SK-N-SH (cell line): ENCODE measurements at regions not wholly inside any gene's neighbourhood (a gene's known extent, or its start where the extent isn't known, plus 50 kb on each side); places are given as distances from the start of the nearest gene placed in this dataset.

Source experiments
- CHD2 ChIP-seq: fragments of 150-350 bp; IDR thresholded peaks from 2 replicates; pipeline ENCODE4 v1.6.1; 2018; ENCODE audit warnings: low read length; ENCODE audit not compliant: partially characterized antibody
- CTCF ChIP-seq: fragments of 200-600 bp; sonication (generic); IDR thresholded peaks from 2 replicates; pipeline ENCODE4 v1.6.1; 2017; ENCODE audit warnings: antibody characterized with exemption, mild to moderate bottlenecking, moderate library complexity
- EZH2phosphoT487 ChIP-seq: fragments of 200-600 bp; sonication (generic); IDR thresholded peaks from 2 replicates; pipeline ENCODE4 v1.6.1; 2017; ENCODE audit warnings: low read depth, mixed run types, mild to moderate bottlenecking, antibody characterized with exemption, moderate library complexity, borderline replicate concordance
- FOXJ3 ChIP-seq: sonication (generic); formaldehyde crosslinking; IDR thresholded peaks from 2 replicates; pipeline ENCODE4 v1.5.1; 2020; ENCODE audit warnings: mild to moderate bottlenecking, missing genetic modification reagents
- MXI1 ChIP-seq: IDR thresholded peaks from 2 replicates; pipeline ENCODE4 v1.6.1; 2012; ENCODE audit warnings: mild to moderate bottlenecking, low read depth, low read length, improper control_type of control experiment
- PBX3 ChIP-seq: IDR thresholded peaks from 2 replicates; pipeline ENCODE4; 2012
- POLR2AphosphoS5 ChIP-seq: IDR thresholded peaks from 2 replicates; pipeline ENCODE4 v1.6.1; 2012; ENCODE audit warnings: low read depth, low read length
- RCOR1 ChIP-seq: fragments of 150-350 bp; IDR thresholded peaks from 2 replicates; pipeline ENCODE4 v1.6.1; 2017; ENCODE audit warnings: antibody characterized with exemption, low read length
- RFX5 ChIP-seq: IDR thresholded peaks from 2 replicates; pipeline ENCODE4 v1.6.1; 2012; ENCODE audit warnings: mild to moderate bottlenecking, improper control_type of control experiment, low read length
- RXRA ChIP-seq: IDR thresholded peaks from 2 replicates; pipeline ENCODE4 v1.4.0; 2012; ENCODE audit warnings: low read depth, mild to moderate bottlenecking, borderline replicate concordance
- SIN3A ChIP-seq: IDR thresholded peaks from 2 replicates; pipeline ENCODE4 v1.6.1; 2012; ENCODE audit warnings: low read depth, mild to moderate bottlenecking, low read length, moderate library complexity, borderline replicate concordance
- SMC3 ChIP-seq: IDR thresholded peaks from 2 replicates; pipeline ENCODE4 v1.6.1; 2012; ENCODE audit warnings: low read depth, low read length, improper control_type of control experiment
- TAF1 ChIP-seq: IDR thresholded peaks from 2 replicates; pipeline ENCODE4 v1.6.1; 2012; ENCODE audit warnings: low read depth, mild to moderate bottlenecking, low read length, moderate library complexity, borderline replicate concordance
- USF2 ChIP-seq: fragments of 150-350 bp; IDR thresholded peaks from 2 replicates; pipeline ENCODE4 v1.6.1; 2017; ENCODE audit warnings: antibody characterized with exemption, low read length, low read depth, borderline replicate concordance

GRCh38 chrX:115901241-115901640 is 269.3 kb upstream of the AGTR2 start:
- TF ChIP-seq MXI1 (no peak), CTCF (no peak), SIN3A (no peak), TAF1 (no peak), CHD2 (no peak), RXRA (no peak), FOXJ3 (CRISPR knock-in tag) (no peak), RFX5 (no peak), RCOR1 (no peak), SMC3 (no peak), POLR2AphosphoS5 (no peak), EZH2phosphoT487 (no peak), USF2 (no peak), PBX3 (no peak)
